22Rv1 (cell line): ENCODE measurements at regions not wholly inside any gene's neighbourhood (a gene's known extent, or its start where the extent isn't known, plus 50 kb on each side); places are given as distances from the start of the nearest gene placed in this dataset.

Experiments
- CTCF ChIP-seq: fragments of 450-650 bp; IDR thresholded peaks from 2 replicates; pipeline ENCODE4 v1.5.1; 2017; ENCODE audit warnings: mild to moderate bottlenecking
- ZFX ChIP-seq: fragments of 450-650 bp; IDR thresholded peaks from 2 replicates; pipeline ENCODE4 v1.6.1; 2017; ENCODE audit warnings: antibody characterized with exemption, borderline replicate concordance

GRCh38 chr2:16960579-16960978 lies 294.9 kb upstream of the CYRIA start:
- TF ChIP-seq CTCF (no peak), ZFX (no peak)
